ENCODE measurements at regions not wholly inside any gene's neighbourhood (a gene's known extent, or its start where the extent isn't known, plus 50 kb on each side); places are given as distances from the start of the nearest gene placed in this dataset.

DNA sequence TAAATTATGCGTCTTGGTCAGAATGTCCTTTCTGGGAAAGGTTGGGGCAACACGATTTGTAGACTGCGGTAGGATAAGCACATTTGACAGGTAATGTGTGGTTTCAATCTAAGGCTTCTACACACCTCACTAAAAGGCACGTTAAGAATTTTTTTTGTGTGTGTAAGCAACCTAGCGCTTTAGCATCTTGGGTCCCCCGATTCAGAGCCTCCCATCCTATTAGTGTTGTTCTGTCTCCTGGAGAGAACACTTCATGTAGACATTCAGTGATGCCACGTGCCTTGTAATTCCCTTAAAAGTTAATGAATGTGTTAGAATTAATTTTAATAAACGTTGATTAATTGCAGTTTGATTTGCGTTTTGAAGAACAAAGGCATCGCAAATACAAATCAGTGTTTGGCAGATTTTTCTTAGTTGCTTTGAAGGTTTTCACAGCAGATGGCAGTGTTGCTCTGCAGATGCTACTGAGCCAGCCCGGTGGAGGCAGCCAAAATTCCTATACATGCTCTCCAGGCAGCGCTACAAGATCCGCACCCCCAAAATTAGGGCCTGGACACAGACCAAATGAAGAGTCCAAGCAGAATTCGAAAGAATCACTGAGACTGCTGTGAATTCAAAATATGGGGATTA lies 63.5 kb downstream of the OTOL1 start:
- TF ChIP-seq, protein P1, sequence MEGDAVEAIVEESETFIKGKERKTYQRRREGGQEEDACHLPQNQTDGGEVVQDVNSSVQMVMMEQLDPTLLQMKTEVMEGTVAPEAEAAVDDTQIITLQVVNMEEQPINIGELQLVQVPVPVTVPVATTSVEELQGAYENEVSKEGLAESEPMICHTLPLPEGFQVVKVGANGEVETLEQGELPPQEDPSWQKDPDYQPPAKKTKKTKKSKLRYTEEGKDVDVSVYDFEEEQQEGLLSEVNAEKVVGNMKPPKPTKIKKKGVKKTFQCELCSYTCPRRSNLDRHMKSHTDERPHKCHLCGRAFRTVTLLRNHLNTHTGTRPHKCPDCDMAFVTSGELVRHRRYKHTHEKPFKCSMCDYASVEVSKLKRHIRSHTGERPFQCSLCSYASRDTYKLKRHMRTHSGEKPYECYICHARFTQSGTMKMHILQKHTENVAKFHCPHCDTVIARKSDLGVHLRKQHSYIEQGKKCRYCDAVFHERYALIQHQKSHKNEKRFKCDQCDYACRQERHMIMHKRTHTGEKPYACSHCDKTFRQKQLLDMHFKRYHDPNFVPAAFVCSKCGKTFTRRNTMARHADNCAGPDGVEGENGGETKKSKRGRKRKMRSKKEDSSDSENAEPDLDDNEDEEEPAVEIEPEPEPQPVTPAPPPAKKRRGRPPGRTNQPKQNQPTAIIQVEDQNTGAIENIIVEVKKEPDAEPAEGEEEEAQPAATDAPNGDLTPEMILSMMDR (IDR thresholded peaks at IDR 0.05; ENCODE audit: control insufficient read depth, insufficient read depth, low read depth, low read length, missing control alignments): peak; percentile 68
- H3K4me3 ChIP-seq (ENCODE audit: control insufficient read depth, low read depth, low read length): no peak overlapping the region
- DNase-seq (ENCODE audit: low read depth): no peak

DNA sequence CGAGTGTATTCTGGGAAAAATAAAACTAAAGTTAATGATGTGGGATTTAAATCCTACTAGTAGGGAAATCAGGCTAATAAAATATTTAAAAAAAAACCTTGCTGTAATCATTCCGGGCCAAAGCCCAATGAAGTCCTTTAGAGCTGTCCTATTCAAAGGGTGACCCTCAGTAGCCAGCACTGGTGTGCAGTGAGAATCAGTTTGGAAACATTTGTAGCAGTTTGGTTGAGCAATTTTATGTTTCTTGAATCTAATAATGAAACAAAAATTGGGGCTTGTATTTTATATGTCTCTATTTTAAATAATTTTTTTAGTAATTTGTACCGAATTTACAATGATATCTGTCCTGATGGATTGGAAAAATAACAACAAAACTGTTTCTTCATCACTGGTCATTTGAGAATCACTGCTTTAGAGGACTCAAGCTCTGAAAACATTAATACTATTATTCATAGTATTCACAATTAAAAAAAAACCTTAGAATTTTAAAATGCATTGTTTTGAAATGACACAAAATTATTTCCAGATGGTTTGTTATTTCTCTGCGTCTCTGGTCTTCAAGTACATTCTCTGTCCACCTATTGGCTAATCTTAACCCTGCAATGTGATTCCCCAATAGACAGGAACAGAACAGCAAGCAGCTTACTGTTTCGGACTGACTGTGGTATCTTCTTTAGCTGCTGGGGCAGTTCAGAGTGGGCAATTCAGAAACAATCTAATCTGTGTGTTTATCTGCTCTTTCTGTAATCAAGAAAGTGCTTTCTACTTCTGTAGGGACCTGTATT lies 71.2 kb downstream of the OTOL1 start:
- TF ChIP-seq, protein P1 (IDR thresholded peaks at IDR 0.05; ENCODE audit: control insufficient read depth, insufficient read depth, low read depth, low read length, missing control alignments): no peak
- no peak overlapping the region for H3K4me3 ChIP-seq (ENCODE audit: control insufficient read depth, low read depth, low read length)
- DNase-seq (ENCODE audit: low read depth): peak; percentile 69

DNA sequence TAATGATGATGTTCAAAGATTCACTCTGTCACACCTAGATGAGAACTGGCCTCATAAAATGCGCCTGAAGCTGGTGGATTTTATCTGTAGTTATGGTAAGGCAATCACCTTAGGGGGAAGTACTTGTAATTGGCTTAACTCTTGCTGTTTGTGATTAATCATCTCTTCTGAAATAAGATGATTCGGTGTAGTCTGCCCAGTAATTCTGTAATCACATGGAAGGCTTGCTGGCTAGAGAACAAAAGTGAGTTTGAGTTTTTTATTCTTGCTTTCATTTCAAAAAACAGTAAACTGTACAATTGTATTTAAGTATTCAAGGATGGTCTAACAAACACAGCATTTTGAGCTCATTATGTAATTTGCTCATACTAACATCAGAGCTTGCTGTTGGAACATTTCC lies 72.1 kb downstream of the OTOL1 start:
- TF ChIP-seq, protein P1 (IDR thresholded peaks at IDR 0.05; ENCODE audit: control insufficient read depth, insufficient read depth, low read depth, low read length, missing control alignments): no peak
- no peak overlapping the region for H3K4me3 ChIP-seq (ENCODE audit: control insufficient read depth, low read depth, low read length)
- DNase-seq (ENCODE audit: low read depth): no peak

DNA sequence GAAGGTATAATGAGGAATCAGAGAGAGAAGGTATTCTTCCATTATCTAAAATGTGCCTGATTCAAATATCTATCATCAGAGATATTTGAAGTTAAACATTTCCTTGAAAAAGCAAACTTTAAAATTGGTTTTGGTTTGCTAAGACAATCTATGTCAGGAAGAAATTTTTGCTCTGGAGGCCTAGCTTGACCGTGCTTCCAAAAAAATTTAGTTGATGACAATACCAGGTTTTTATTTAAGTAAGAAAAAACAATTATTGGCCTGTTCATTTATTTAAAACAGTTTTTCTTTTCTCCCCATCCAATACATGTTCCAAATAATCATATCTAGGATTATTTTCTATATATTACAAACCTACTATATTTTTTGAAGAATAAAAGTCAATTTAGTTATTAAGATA lies 75.3 kb downstream of the OTOL1 start:
- DNase-seq (ENCODE audit: low read depth): no peak
- TF ChIP-seq, protein P1 (IDR thresholded peaks at IDR 0.05; ENCODE audit: control insufficient read depth, insufficient read depth, low read depth, low read length, missing control alignments): no peak
- H3K4me3 ChIP-seq (ENCODE audit: control insufficient read depth, low read depth, low read length): no peak overlapping the region

DNA sequence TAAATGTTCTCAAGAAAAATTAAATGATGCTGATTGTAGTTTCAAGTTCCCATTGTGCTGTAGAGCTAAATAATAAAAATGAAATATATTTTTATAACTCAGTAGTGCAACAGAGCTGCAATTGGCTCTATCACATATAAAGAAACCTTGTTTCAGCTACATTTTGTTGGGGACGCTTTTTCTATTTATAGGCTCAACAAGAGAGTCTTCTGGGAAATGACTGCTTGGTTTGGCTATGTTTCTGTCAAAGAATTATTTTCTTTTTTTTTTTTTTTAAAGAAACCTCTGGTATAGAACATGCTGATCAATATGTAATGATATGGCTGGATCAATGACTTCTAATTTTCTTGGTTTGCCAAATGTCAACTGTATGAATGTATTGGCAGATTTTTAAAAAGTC lies 76.5 kb downstream of the OTOL1 start:
- DNase-seq (ENCODE audit: low read depth): no peak
- TF ChIP-seq, protein P1 (IDR thresholded peaks at IDR 0.05; ENCODE audit: control insufficient read depth, insufficient read depth, low read depth, low read length, missing control alignments): no peak
- no peak overlapping the region for H3K4me3 ChIP-seq (ENCODE audit: control insufficient read depth, low read depth, low read length)

DNA sequence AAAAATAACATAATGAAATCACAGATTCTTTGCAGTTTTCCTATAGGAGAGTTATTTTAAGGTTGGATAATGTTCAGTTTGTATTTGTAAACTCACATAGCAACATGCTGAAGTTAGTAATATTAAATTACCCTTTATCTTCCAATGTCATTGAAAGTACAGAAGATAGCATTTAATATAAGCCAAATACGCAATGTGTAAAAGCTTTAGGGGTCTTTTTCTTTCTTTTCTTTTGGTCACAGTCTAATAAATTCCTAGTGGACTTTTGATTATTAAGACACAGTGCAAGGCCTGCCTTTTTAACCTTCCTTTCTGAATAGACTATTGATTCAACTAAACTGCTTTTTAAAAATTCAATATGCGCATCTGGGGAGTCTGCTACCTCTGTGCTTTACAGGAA lies 79.3 kb downstream of the OTOL1 start:
- H3K4me3 ChIP-seq (ENCODE audit: control insufficient read depth, low read depth, low read length): no peak overlapping the region
- no peak for DNase-seq (ENCODE audit: low read depth)
- TF ChIP-seq, protein P1 (IDR thresholded peaks at IDR 0.05; ENCODE audit: control insufficient read depth, insufficient read depth, low read depth, low read length, missing control alignments): no peak
